ENCODE measurements at regions not wholly inside any gene's neighbourhood (a gene's known extent, or its start where the extent isn't known, plus 50 kb on each side); places are given as distances from the start of the nearest gene placed in this dataset.

DNA sequence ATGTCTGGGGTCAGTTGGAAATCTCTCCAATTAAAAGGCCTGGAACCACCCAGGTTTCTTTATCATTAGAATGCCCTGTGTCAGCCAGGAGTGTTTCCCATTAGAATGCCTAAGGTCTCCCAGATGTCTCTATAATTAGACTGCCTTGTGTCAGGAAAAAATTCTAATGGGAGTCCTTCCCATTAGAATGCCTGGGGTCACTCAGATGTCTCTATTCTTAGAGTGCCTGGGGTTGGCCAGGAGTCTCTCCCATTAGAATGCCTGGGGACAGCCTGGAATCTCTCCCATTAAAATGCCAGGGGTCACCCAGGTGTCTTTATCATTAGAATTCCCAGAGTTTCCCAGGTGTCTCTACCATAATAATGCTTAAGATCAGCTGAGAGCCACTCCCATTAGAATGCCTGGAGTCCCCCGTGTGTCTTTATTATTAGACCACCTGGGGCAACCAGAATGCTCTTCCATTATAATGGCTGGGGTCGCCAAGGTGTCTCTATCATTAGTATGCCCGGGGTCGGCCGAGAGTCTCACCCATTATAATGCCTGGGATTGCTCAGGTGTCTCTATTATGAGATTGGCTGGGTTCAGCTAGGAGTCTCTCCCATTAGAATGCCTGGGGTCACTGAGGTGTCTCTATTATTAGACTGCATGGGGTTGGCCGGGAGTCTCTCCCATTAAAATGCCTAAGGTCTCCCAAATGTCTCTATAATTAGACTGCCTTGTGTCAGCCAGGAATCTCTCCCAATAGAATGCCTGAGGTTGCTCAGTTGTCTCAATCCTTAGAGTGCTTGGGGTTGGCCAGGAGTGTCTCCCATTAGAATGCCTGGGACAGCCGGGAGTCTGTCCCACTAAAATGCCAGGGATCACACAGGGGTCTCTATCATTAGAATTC, 2254.6 kb downstream of the TP53TG3F start:
- ChIA-PET POLR2A (no interaction called here), RAD21 (ENCODE audit: low non-redundant PET in 1 of 2, low total read pairs in 2 of 2, uncharacterized antibody in 2 of 2, unreplicated experiment in 2 of 2) (no interaction called here), CTCF (no interaction called here)
- H3K27me3 ChIP-seq (ENCODE audit: insufficient read depth, low read length): no peaks in the 10 kb centered on the region
- intact Hi-C loops (cut with micrococcal nuclease): no loop called here
- no peak overlapping the region for H3K4me3 ChIP-seq (replicated peaks in 1 of 2; ENCODE audit: low read depth in 1 of 2, low read length in 2 of 2)
- no TSS peak for BruUV-seq (replicated peaks)
- DNase-seq (ENCODE audit: low read depth, low spot score): no peak
- TF ChIP-seq FOSL1 (IDR thresholded peaks at IDR 0.05; ENCODE audit: low read depth) (no peak), EZH2phosphoT487 (IDR thresholded peaks at IDR 0.05; ENCODE audit: borderline replicate concordance) (no peak), ZNF274 (IDR thresholded peaks at IDR 0.05; ENCODE audit: low read depth, low read length) (no peak), JUND (IDR thresholded peaks at IDR 0.05) (no peak), CEBPB (IDR thresholded peaks at IDR 0.05; ENCODE audit: low read depth) (no peak), POLR2AphosphoS5 (IDR thresholded peaks at IDR 0.05; ENCODE audit: low read depth, low read length) (no peak), EGR1 (IDR thresholded peaks at IDR 0.05; ENCODE audit: low read depth) (no peak), SRF (IDR thresholded peaks at IDR 0.05; ENCODE audit: low read depth) (no peak)
- TF ChIP-seq, protein P1, sequence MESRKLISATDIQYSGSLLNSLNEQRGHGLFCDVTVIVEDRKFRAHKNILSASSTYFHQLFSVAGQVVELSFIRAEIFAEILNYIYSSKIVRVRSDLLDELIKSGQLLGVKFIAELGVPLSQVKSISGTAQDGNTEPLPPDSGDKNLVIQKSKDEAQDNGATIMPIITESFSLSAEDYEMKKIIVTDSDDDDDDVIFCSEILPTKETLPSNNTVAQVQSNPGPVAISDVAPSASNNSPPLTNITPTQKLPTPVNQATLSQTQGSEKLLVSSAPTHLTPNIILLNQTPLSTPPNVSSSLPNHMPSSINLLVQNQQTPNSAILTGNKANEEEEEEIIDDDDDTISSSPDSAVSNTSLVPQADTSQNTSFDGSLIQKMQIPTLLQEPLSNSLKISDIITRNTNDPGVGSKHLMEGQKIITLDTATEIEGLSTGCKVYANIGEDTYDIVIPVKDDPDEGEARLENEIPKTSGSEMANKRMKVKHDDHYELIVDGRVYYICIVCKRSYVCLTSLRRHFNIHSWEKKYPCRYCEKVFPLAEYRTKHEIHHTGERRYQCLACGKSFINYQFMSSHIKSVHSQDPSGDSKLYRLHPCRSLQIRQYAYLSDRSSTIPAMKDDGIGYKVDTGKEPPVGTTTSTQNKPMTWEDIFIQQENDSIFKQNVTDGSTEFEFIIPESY (IDR thresholded peaks at IDR 0.05; ENCODE audit: extremely low read depth, insufficient replicate concordance, low read length): no peak
- TF ChIP-seq, protein P2, sequence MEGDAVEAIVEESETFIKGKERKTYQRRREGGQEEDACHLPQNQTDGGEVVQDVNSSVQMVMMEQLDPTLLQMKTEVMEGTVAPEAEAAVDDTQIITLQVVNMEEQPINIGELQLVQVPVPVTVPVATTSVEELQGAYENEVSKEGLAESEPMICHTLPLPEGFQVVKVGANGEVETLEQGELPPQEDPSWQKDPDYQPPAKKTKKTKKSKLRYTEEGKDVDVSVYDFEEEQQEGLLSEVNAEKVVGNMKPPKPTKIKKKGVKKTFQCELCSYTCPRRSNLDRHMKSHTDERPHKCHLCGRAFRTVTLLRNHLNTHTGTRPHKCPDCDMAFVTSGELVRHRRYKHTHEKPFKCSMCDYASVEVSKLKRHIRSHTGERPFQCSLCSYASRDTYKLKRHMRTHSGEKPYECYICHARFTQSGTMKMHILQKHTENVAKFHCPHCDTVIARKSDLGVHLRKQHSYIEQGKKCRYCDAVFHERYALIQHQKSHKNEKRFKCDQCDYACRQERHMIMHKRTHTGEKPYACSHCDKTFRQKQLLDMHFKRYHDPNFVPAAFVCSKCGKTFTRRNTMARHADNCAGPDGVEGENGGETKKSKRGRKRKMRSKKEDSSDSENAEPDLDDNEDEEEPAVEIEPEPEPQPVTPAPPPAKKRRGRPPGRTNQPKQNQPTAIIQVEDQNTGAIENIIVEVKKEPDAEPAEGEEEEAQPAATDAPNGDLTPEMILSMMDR (IDR thresholded peaks at IDR 0.05 in 2 of 3, conservative IDR thresholded peaks at IDR 0.05 in 1 of 3; ENCODE audit: borderline replicate concordance in 1 of 3, insufficient read depth in 1 of 3, low read depth in 2 of 3, low read length in 2 of 3): no peak
- TF ChIP-seq, protein P3, sequence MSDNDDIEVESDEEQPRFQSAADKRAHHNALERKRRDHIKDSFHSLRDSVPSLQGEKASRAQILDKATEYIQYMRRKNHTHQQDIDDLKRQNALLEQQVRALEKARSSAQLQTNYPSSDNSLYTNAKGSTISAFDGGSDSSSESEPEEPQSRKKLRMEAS (IDR thresholded peaks at IDR 0.05): no peak
- TF ChIP-seq, protein P4, sequence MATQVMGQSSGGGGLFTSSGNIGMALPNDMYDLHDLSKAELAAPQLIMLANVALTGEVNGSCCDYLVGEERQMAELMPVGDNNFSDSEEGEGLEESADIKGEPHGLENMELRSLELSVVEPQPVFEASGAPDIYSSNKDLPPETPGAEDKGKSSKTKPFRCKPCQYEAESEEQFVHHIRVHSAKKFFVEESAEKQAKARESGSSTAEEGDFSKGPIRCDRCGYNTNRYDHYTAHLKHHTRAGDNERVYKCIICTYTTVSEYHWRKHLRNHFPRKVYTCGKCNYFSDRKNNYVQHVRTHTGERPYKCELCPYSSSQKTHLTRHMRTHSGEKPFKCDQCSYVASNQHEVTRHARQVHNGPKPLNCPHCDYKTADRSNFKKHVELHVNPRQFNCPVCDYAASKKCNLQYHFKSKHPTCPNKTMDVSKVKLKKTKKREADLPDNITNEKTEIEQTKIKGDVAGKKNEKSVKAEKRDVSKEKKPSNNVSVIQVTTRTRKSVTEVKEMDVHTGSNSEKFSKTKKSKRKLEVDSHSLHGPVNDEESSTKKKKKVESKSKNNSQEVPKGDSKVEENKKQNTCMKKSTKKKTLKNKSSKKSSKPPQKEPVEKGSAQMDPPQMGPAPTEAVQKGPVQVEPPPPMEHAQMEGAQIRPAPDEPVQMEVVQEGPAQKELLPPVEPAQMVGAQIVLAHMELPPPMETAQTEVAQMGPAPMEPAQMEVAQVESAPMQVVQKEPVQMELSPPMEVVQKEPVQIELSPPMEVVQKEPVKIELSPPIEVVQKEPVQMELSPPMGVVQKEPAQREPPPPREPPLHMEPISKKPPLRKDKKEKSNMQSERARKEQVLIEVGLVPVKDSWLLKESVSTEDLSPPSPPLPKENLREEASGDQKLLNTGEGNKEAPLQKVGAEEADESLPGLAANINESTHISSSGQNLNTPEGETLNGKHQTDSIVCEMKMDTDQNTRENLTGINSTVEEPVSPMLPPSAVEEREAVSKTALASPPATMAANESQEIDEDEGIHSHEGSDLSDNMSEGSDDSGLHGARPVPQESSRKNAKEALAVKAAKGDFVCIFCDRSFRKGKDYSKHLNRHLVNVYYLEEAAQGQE (IDR thresholded peaks at IDR 0.05; ENCODE audit: low read depth): no peak
- H3K4me1 ChIP-seq (ENCODE audit: control insufficient read depth in 1 of 2, insufficient read depth in 2 of 2, low read length in 2 of 2): no peaks in the 10 kb centered on the region
- H3K4me2 ChIP-seq (ENCODE audit: low read length): no peak overlapping the region
- H3K27ac ChIP-seq (ENCODE audit: low read depth, low read length): no peak overlapping the region
- H2AFZ ChIP-seq (ENCODE audit: low read depth, low read length, poor library complexity, severe bottlenecking): no peak overlapping the region
- H3K9ac ChIP-seq (ENCODE audit: low read length): no peak overlapping the region
- no peaks in the 10 kb centered on the region for H3K9me2 ChIP-seq (ENCODE audit: insufficient read depth)
- no peaks in the 10 kb centered on the region for H3K36me3 ChIP-seq (ENCODE audit: control insufficient read depth in 1 of 2, insufficient read depth in 2 of 2, low read length in 2 of 2)
- H3K79me2 ChIP-seq (ENCODE audit: insufficient read depth, low read length): no peaks in the 10 kb centered on the region
- no peaks in the 10 kb centered on the region for H4K20me1 ChIP-seq (ENCODE audit: insufficient read depth)
- peaks cover 0 to 4% of the 10 kb centered on the region in 2 experiments; a peak in 2 of 4 replicates for H3K9me3 ChIP-seq (ENCODE audit: control insufficient read depth in 1 of 2, insufficient read depth in 1 of 2, low read depth in 1 of 2, low read length in 2 of 2)
- ATAC-seq: no peak

Measured in HCT116 (cell line).